ENCODE measurements at regions not wholly inside any gene's neighbourhood (a gene's known extent, or its start where the extent isn't known, plus 50 kb on each side); places are given as distances from the start of the nearest gene placed in this dataset.

DNA sequence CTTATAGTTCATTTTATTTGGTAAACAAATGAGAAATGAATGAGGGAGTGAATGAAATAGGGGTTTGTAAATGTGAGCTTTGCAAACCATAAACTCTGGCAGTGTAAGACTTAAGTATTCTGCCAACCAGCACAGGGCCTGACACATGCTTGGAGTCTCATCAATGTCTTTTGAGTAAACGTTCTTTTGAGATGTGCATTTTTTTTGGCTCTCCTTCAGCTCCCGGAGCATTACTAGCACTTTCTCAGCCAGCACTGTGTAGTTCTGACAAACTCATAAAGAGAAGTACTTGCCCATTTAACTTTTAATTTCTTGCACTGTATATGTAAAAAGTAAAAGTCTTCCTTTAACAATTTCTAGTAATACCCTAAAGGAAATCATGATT lies 245.3 kb downstream of the HS3ST1 start:
- no peak for DNase-seq (ENCODE audit: low read depth)

DNA sequence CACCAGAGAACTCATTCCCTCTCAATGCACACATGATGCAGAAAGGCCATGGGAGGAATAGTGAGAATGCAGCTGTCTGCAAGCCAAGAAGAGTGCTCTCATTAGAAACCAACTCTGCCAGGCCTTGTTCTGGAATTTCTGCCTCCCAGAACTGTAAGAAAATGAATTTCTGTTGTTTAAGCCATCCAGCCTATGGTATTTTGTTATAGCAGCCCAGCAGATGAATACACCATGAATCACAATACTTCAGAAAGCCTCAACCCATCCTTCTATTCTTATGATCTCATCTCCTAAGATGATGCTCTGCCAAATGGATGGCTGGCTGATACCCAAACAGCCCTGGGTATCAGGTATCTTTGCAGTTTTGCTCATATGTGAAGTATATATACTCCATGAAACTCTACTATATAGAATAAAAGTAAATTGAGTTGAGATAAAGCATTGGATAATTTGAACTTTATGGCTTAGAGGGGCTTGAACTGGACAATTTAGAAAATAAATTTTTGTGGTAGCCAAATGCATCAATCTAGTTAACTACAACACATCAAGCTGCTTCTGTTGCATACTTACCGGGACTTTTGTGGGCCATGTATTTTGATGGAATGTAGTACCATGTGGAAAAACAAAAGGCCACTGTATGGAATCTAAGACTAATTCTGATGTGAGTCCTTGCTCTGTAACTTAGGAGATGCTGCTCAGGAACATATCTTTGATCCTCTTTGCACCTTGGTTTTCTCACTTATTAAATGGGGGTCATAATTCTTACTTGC lies 245.9 kb downstream of the HS3ST1 start:
- DNase-seq (ENCODE audit: low read depth) = peak; percentile 88

DNA sequence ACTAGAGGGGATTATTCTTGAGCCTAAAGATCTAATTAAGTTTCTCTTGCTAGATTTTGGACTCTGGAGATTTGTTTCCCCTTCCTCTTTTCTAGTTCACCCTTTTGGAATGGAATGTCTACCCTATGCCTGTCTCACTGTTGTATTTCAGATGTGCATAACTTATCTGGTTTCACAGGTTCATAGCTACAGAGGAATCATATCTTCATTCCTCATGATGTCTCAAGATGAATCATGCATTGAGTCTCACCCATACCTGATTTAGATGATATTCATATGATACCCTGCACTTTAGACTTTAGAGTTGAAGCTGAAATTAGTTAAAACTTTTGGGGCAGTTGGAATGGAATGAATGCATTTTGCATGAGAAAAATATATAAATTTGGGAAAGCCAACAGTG lies 246.7 kb downstream of the HS3ST1 start:
- DNase-seq (ENCODE audit: low read depth) = no peak

DNA sequence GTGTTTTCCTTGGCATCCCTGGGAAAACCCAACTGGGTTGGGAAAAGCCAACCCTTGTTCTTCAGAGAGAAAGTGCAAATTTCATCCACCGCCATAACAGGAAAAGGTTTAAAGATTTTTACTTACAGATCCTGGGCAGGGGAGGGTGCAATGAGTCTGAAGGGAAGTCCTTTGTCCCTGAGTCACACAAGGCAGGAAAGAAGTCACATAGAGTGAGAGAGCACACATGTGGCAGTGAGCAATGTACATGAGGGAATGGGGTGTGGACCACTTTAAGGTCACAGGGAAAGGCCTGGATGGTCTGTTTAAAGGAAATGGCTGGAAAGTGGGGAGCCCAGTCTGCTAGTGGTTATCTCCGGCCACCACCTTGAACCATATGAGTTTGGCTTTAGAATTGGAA lies 248.9 kb downstream of the HS3ST1 start:
- peak; percentile 24 for DNase-seq (ENCODE audit: low read depth)

DNA sequence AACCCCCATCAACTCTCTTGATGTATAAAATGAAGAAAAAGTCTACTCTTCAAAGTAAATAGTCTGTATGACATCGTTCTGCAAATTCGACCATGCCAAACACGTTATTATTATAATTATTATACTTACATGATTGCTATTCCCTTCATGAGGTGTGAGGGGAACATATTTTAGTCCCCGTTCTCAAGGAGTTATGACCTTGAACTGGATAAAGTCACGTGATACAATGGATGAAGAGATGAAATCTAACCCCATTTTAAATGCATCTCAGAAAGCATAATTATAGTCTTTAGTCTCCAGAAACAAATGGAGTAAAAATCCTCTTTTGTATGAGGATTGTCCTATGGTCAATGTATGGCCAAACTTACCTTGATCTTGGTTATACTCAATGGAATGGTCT lies 250.3 kb downstream of the HS3ST1 start:
- no peak for DNase-seq (ENCODE audit: low read depth)

DNA sequence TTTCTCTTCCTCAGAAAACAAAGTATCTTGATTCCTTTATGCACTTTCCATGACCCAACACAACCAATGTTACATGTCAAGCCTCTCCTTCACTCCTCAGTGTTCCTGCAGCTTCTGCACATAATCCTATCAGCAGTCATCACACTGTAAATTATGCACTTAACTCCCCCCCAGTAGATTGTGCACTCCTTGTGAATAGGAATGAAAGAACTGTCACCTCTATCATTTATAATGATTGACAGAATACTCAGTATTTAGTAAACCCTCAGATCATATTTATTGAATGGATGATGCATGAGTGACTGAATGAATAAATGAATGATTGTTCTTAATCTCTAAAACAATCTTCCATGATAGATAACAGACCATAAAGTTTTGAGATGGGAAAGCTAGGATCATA lies 253.3 kb downstream of the HS3ST1 start:
- no peak for DNase-seq (ENCODE audit: low read depth)

DNA sequence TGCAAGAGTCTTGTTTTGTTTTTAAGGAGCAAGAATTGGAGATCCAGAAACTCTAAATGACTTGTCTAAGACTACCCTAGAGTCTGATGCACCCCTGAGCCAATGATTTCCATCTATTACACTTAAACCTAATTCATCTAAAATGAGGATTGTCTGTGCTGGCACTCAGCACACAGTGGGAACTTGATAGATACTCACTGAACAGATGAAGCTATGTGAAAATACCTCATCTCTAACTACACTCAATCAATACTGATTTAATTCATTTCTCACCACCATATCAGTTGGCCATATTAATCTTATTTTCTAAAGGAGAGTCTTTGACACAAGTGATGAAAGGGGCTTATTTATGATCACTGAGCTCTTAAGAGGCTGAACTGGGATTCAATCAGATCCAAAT lies 262.1 kb downstream of the HS3ST1 start:
- DNase-seq (ENCODE audit: low read depth) = no peak

DNA sequence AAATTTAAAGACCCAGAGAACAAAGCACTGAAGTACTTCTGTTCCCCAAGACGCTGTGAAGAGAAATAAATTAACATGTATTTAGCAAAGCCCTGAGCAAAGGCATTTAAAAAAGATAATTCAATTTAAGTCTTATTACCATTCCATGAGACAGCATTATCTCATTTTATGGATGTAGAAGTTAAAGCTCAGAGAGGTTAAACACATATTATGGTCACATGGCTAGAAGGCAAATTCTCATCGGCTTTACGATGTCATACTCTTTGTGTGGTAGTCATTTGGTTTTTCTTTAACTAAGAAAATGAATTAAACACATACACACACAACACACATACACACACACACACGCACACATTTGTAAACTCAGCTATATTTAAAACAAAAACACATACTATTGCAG lies 262.7 kb downstream of the HS3ST1 start:
- DNase-seq (ENCODE audit: low read depth) = no peak

DNA sequence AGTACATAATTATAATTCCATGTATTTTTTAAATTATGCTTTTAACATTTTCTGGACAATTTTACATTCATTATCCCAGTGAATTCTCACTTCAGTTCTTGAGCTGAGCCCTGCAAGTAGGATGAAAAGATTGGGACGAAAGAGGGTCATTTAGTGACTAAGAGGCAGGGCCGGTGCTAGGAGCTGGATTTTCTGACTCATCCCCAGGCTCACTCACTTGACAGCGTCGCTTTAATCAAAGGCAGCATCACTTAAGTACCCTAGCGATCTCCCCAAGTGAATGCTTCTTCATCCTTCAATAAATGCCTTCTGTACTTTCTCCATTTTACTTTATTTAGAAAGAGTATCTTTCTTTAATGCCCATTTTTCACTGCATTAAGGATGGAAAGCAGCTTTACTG lies 263.6 kb downstream of the HS3ST1 start:
- peak; percentile 54 for DNase-seq (ENCODE audit: low read depth)

DNA sequence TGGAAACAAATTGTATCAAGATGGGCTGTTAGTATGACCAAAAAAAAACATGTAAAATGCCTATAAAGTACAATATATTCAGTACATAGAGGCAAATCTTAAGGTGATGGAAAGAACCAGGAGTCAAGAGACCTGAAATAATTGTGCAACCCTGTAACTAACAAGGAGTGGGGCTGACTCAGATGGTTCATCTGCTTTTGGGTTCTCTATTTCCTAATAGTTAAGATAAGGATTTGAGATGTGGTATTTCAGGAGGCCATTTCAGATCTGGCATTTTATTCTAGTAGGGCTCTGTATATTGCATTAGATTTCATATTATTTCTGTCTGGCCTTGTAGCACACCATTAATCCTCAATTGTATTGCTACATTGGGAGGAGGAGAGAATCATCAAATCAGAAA lies 268.4 kb downstream of the HS3ST1 start:
- DNase-seq (ENCODE audit: low read depth) = no peak

DNA sequence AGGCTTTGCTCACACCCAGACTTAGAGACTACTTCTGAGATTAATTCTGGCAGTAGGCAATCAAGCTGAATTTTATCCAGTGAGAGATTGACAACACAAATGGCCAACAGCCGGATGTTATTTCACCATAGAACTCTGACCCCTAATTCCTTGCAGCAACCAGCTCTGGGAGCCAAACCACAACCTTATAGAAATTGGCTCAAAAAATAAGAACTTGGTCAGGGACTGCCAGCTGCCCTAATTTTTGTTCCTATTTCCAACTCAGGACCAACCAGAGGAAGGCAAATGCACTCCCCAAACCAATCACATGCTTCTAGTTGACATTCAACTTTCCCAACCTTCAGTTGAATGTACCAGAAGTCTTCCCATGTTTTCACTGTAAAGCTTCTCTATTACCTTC lies 269.7 kb downstream of the HS3ST1 start:
- no peak for DNase-seq (ENCODE audit: low read depth)

DNA sequence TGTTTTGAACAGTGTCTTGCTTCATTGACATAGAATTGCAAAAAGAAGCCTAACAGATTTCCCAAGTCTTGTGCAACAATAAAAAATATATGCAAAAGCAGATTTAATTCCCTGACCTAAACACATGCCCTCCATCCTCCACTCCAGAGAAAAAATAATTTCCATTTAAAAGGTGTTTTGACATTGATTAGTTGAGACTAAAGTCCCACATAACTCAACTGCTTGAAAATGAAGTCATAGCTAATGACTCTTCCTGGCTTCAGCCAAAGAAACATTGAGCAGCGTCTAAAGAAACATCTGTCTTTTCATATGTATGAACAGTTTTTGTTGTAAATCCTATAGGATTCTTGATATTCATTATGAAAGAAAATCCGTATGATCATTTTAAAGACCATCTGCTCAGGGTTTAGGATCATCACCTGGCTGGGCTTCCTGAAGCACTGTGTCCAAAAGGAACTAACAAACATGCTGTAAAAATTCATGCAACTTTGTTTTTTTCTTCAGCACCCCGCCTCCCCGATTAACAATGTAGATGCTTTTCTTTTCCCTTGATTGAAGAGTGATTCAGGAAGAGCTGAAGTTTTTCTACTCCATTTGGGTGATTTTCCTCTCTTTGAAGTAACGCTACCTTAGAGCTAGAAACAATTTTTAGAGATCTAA lies 273.4 kb downstream of the HS3ST1 start:
- no peak for DNase-seq (ENCODE audit: low read depth)

DNA sequence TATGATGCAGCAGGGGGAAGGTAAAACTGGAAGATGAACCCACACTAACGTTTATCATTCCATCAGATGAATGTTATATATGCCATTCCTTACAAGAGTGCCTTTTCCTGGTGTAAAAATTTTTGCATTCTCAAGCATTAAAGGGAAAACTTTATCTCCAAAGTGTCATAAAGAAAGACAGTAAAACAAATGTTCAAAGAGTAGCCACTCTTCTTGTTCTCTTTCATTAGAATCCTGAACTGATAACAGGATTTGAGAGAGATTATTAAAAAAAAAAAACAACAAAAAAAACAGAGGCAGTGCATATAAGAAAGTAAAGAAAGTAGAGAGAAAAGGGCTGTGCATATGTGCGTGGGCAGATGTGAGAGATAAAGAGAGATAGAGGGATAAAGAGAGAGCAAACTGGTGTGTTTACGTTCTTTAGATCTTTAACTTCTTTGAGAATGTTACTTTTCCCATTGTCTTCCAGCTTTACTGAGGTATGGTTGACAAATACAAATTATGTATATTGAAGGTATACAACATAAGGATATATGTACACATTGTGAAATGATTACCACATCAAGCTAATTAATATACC lies 275.4 kb downstream of the HS3ST1 start:
- no peak for DNase-seq (ENCODE audit: low read depth)

DNA sequence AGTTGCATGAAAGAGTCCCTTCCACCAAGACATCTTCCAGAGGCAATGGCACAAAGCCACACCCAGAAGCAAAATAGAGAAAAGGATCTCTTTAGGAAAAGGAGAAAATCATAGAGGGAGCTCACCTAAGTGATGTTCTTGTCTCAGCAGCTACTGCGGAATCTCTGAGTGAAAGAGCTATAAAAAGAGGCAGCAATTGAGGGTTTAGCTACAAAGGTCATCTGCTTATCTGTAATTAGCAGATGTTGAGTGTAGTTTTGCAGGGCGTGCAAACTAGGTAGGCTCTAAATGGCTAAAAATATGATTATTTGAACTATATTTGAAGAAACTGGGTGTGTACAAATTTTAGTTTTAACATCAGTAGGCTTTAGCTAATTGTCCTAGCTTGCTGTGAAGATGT lies 276.0 kb downstream of the HS3ST1 start:
- DNase-seq (ENCODE audit: low read depth) = no peak

DNA sequence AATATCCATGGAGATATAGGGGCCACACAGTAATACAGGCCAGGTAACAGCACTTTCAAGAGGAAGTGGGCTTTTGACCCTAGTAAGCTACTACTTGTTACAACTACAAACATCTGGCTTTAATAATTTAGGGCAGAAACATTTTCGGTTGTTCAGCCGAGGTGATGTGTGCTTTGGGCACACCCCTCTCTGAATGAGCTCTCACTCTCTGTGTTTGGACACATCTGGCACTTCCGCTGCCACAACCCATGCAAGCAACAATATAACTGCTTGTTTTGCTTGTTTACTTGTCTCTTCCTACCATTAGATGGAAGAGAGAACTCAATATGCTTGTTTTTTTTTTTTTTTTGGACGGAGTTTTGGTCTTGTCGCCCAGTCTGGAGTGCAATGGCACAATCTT lies 277.2 kb downstream of the HS3ST1 start:
- no peak for DNase-seq (ENCODE audit: low read depth)

DNA sequence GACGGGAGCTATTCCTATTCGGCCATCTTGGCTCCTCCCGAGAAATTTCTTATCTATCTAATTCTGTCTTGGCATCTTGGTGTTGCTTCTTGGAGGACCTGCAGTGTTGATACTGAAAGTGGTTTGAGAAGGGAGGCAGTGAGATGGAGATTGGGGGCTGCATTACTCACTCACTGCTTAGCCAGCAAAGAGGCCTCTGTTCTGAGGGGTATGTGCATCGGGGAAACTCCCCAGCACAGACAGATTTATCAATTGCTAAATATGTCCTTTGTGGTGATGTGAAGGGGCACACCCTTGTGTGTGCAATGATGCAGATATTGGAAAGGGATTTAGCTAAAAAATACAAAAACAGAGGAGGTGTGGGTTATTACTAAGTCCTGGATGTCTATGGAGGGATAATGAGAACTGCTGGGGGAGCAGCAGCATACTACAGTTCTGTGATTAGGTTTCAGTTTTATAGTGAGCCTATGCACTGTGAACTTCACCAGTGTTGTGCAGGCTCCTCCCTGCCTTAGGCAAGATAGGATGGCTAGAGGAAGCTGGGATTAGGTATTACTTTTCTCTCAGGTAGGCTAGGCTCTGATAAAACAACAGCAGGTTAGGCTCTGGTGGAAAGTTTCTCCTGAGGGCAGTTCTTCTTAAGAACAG lies 279.0 kb downstream of the HS3ST1 start:
- no peak for DNase-seq (ENCODE audit: low read depth)

DNA sequence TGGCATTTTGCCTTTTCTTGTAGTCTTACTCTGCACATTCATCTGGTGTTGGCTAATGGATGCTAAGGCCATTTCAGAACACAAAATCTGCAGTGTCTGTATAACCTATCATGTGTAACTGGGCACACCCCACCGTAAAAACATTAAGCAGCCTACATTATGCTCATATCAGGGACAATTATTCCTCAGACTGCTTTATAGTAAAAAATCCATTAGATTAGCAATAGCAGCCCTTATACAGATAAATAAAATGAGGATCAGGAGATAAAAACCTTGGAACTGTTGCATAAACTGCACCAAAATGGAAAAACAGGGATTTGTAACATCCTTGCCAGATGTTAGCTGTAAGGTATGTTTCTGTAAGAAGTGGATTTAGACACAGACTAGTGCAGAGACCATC lies 288.8 kb downstream of the HS3ST1 start:
- DNase-seq (ENCODE audit: low read depth) = no peak

DNA sequence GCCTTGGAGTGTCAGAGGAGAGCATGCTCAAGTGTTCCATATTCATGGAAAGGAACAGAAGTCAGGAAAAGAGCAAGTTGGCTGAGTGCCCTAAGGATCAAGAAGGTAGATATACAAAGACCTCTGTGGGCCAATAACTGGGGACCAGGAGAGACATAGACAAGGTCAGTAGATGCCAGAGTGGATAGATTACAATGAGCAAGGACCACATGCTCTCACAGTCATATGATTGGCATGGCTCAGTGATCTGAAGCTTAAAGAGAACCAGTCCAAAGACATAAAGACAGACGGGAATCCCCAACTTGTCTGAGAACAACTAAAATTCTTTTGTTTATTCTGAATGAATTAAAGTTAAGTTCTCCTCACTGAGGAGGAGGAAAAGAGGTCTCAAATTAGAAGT lies 289.7 kb downstream of the HS3ST1 start:
- DNase-seq (ENCODE audit: low read depth) = no peak

DNA sequence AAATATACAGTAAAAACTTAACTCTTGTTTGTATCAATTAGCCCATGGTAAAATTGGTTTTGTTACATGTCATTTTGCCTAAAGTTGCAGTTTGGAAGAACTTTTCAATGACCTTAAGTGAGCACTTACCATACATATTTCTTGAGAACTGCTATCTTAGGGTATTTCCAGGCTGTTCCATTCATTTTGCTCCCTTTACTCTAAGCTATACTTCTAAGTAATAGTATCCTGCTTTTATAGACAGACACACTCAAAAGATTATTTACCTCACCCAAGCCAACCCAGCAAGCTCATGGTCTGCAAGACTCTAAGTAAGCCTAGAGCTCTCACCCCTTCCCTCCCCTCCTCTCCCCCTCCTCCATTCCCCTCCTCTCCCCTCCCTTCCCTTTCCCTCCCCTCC lies 294.0 kb downstream of the HS3ST1 start:
- DNase-seq (ENCODE audit: low read depth) = no peak

DNA sequence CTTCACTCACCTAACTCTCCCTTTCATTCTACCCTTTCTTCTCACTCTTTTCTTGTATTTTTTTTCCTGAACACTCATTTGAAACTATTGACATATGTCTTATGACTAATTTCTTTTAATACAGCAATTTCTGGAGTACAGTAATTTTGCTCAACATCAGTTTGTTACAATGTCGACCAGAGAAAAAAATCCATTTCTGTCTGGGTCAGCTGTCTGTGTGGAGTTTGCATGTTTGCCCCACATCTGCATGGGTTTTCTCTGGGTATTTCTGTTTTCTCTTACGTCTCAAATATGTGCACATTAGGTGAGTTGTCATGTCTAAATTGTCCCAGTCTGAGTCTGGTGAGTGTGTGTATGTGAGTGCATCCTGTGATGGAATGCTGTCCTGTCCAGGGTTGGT lies 294.8 kb downstream of the HS3ST1 start:
- no peak for DNase-seq (ENCODE audit: low read depth)

DNA sequence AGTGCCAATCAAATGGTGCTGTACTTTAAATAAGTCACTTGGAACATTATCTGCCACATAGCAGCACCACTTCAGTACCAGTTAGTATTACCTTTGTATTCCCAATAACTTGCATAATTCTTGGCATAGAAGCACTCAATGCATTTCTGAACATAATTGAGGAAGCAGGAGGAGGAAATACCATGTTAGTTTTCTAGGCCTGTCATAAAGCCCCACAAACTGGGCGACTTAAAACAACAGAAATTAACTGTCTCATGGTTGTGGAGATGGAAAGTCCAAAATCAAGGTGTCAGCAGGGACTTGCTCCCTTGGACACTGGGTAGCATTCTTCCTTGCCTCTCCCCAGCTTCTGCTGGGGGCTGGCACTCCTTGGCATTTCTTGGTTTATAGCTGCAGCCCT lies 296.2 kb downstream of the HS3ST1 start:
- no peak for DNase-seq (ENCODE audit: low read depth)

DNA sequence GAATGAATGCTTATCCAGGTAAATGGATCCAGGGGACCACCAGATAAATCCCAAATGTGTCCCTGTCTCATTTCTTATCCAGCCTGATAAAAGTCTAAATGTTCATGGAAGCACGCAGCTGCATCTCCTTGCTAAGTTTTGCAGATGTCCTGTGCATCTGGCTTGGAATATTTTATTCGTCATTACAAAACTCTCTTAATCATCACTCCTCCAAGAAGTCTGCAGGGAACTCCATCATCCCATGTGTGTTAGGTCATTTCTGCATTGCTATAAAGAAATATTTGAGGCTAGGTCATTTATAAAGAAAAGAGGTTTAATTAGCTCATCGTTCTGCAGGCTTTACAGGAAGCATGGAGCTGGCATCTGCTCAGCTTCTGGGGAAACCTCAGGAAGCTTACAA lies 297.2 kb downstream of the HS3ST1 start:
- DNase-seq (ENCODE audit: low read depth) = no peak
